Ovary (tissue), 1 donor: ENCODE measurements at regions not wholly inside any gene's neighbourhood (a gene's known extent, or its start where the extent isn't known, plus 50 kb on each side); places are given as distances from the start of the nearest gene placed in this dataset.

ENCODE experiments used
- EP300 ChIP-seq: sonication (generic); formaldehyde crosslinking; IDR thresholded peaks from one replicate; pipeline ENCODE4 v1.6.1; 2017; ENCODE audit warnings: antibody characterized with exemption
- POLR2A ChIP-seq: fragments of 450-650 bp; IDR thresholded peaks from one replicate; pipeline ENCODE4 v1.6.1; 2017; ENCODE audit warnings: antibody characterized with exemption, mild to moderate bottlenecking, moderate library complexity

- no peak for TF ChIP-seq EP300
- TF ChIP-seq POLR2A = no peak
Measured at GRCh38 chr13:56352361-56352760, 788.4 kb upstream of the PRR20A start.
